ENCODE measurements at regions not wholly inside any gene's neighbourhood (a gene's known extent, or its start where the extent isn't known, plus 50 kb on each side); places are given as distances from the start of the nearest gene placed in this dataset.
A peak's percentile ranks its signal among the peaks of the same experiment; 100 is the strongest.

GRCh38 chr10:9823268-9823930 is 1194.3 kb upstream of the CELF2 start:
- DNase-seq (ENCODE audit: low read depth, low spot score) (no peak), FAIRE-seq (no peak)
- Histone ChIP-seq H3K9ac (ENCODE audit: control insufficient read depth, extremely low read depth, insufficient read depth, low read length) (no peak overlapping the region), H3K4me2 (ENCODE audit: control insufficient read depth, extremely low read depth, insufficient read depth, low read depth, low read length) (no peak overlapping the region), H3K27ac (ENCODE audit: control insufficient read depth, insufficient read depth, low read length) (no peak overlapping the region), H2AFZ (ENCODE audit: control insufficient read depth, low read length) (no peak overlapping the region), H3K36me3 (ENCODE audit: control insufficient read depth in 2 of 2, extremely low read depth in 1 of 2, insufficient read depth in 2 of 2, low read length in 2 of 2) (no peaks in the 10 kb centered on the region), H3K79me2 (ENCODE audit: control insufficient read depth, insufficient read depth, low read length) (no peaks in the 10 kb centered on the region), H3K4me1 (ENCODE audit: control insufficient read depth, extremely low read depth, insufficient read depth, low read length) (no peaks in the 10 kb centered on the region), H4K20me1 (ENCODE audit: control insufficient read depth, extremely low read depth, insufficient read depth, low read length) (no peaks in the 10 kb centered on the region), H3K4me3 (ENCODE audit: control insufficient read depth in 2 of 3, extremely low read depth in 1 of 3, insufficient read depth in 2 of 3, low read depth in 1 of 3, low read length in 3 of 3) (no peak overlapping the region), H3K27me3 (ENCODE audit: control insufficient read depth, extremely low read depth, insufficient read depth, low read length) (no peaks in the 10 kb centered on the region), H3K9me3 (ENCODE audit: control insufficient read depth, low read depth, low read length) (no peaks in the 10 kb centered on the region), H3K9me1 (ENCODE audit: control insufficient read depth, extremely low read depth, insufficient read depth, low read length) (no peaks in the 10 kb centered on the region)
- dilution Hi-C loops (cut with MboI; ENCODE audit: extremely low pct_ligation_motif_present, low sequenced_read_pairs), result no loop called here
- TF ChIP-seq CTCF (optimal IDR thresholded peaks at IDR 0.05 in 1 of 3, IDR thresholded peaks at IDR 0.05 in 1 of 3, conservative IDR thresholded peaks at IDR 0.05 in 1 of 3; ENCODE audit: extremely low read depth in 1 of 3, insufficient read depth in 2 of 3, low read length in 3 of 3), result no peak
- no peak for TF ChIP-seq EZH2 (IDR thresholded peaks at IDR 0.05; ENCODE audit: low read length)

GRCh38 chr10:9824631-9825071 is 1193.0 kb upstream of the CELF2 start:
- DNase-seq (ENCODE audit: low read depth, low spot score), result no peak
- dilution Hi-C loops (cut with MboI; ENCODE audit: extremely low pct_ligation_motif_present, low sequenced_read_pairs), result no loop called here

More at GRCh38 chr10:9824631-9825071, 1193.0 kb upstream of the CELF2 start:
- no peak for FAIRE-seq
- Histone ChIP-seq H3K4me2 (ENCODE audit: control insufficient read depth, extremely low read depth, insufficient read depth, low read depth, low read length) (no peak overlapping the region), H3K4me3 (ENCODE audit: control insufficient read depth in 2 of 3, extremely low read depth in 1 of 3, insufficient read depth in 2 of 3, low read depth in 1 of 3, low read length in 3 of 3) (no peak overlapping the region), H2AFZ (ENCODE audit: control insufficient read depth, low read length) (peak overlapping the region; percentile 72), H3K27ac (ENCODE audit: control insufficient read depth, insufficient read depth, low read length) (no peak overlapping the region), H3K9me3 (ENCODE audit: control insufficient read depth, low read depth, low read length) (no peaks in the 10 kb centered on the region), H3K79me2 (ENCODE audit: control insufficient read depth, insufficient read depth, low read length) (no peaks in the 10 kb centered on the region), H3K4me1 (ENCODE audit: control insufficient read depth, extremely low read depth, insufficient read depth, low read length) (no peaks in the 10 kb centered on the region), H3K9ac (ENCODE audit: control insufficient read depth, extremely low read depth, insufficient read depth, low read length) (no peak overlapping the region), H3K9me1 (ENCODE audit: control insufficient read depth, extremely low read depth, insufficient read depth, low read length) (no peaks in the 10 kb centered on the region), H3K27me3 (ENCODE audit: control insufficient read depth, extremely low read depth, insufficient read depth, low read length) (no peaks in the 10 kb centered on the region), H4K20me1 (ENCODE audit: control insufficient read depth, extremely low read depth, insufficient read depth, low read length) (no peaks in the 10 kb centered on the region), H3K36me3 (ENCODE audit: control insufficient read depth in 2 of 2, extremely low read depth in 1 of 2, insufficient read depth in 2 of 2, low read length in 2 of 2) (no peaks in the 10 kb centered on the region)
- TF ChIP-seq CTCF (optimal IDR thresholded peaks at IDR 0.05 in 1 of 3, IDR thresholded peaks at IDR 0.05 in 1 of 3, conservative IDR thresholded peaks at IDR 0.05 in 1 of 3; ENCODE audit: extremely low read depth in 1 of 3, insufficient read depth in 2 of 3, low read length in 3 of 3), result no peak
- TF ChIP-seq EZH2 (IDR thresholded peaks at IDR 0.05; ENCODE audit: low read length), result no peak
